HCT116 (cell line): ENCODE measurements at regions not wholly inside any gene's neighbourhood (a gene's known extent, or its start where the extent isn't known, plus 50 kb on each side); places are given as distances from the start of the nearest gene placed in this dataset.

Source experiments
- ATAC-seq: fragments of 200-7000 bp; cut with Tn5 transposase; 2 replicates; pipeline ENCODE4 v1.9.1; 2020; ENCODE audit warnings: mild to moderate bottlenecking, moderate library complexity
- BruUV-seq: library from RNA; stranded (reverse); fragments of 400-500 nt; replicated peaks from 2 replicates; lab custom pipeline; 2021; lab: Mats Ljungman, UMichigan
- CTCF ChIA-PET: fragments of 300-600 bp; sonication (Branson Sonifier 250); formaldehyde crosslinking; loops from one replicate; lab custom pipeline; 2021; ENCODE audit warnings: antibody characterized with exemption; lab: Charles Lee
- POLR2A ChIA-PET: fragments of 300-600, 350-600 bp; sonication (Branson Sonifier 250); formaldehyde crosslinking; loops from one replicate; lab custom pipeline; 2021; ENCODE audit warnings: antibody characterized with exemption; lab: Charles Lee
- RAD21 ChIA-PET, 2 experiments: fragments of 300-600 bp; sonication (Branson Sonifier 250); formaldehyde crosslinking; loops; one replicate each; lab custom pipeline; 2023; ENCODE audit warnings: low total read pairs in 2 of 2; ENCODE audit not compliant: uncharacterized antibody in 2 of 2, unreplicated experiment in 2 of 2, low non-redundant PET in 1 of 2; lab: Charles Lee
- DNase-seq: peaks from one replicate; pipeline ENCODE4 v3.0.0-alpha.2; 2010; ENCODE audit warnings: low read depth, low spot score
- H2AFZ ChIP-seq: fragments of 200-600 bp; shearing (Covaris generic), sonication (generic); 2 replicates; pipeline ENCODE4 v1.6.1; 2017; ENCODE audit warnings: low read depth, mixed run types, mixed read lengths, antibody characterized with exemption, low read length; ENCODE audit not compliant: poor library complexity, severe bottlenecking
- H3K27ac ChIP-seq: 2 replicates; pipeline ENCODE4 v1.5.1; 2012; ENCODE audit warnings: low read depth, low read length
- H3K27me3 ChIP-seq: fragments of 200-600 bp; sonication (generic); 2 replicates; pipeline ENCODE4 v1.6.1; 2016; ENCODE audit warnings: mixed run types, low read length, mixed read lengths; ENCODE audit not compliant: insufficient read depth
- H3K36me3 ChIP-seq, 2 experiments: fragments of 200-500 bp in 1 of 2; fragments of 200-600 bp in 1 of 2; sonication (Bioruptor generic) in 1 of 2; sonication (generic) in 1 of 2; 2 replicates each; pipeline versions ENCODE4 v1.5.1 to v1.6.1; 2014 to 2016; ENCODE audit warnings: low read length in 2 of 2, inconsistent platforms in 1 of 2, mixed read lengths in 1 of 2, mixed run types in 1 of 2; ENCODE audit not compliant: insufficient read depth in 2 of 2, control insufficient read depth in 1 of 2
- H3K4me1 ChIP-seq, 2 experiments: fragments of 200-600 bp in 1 of 2; sonication (generic) in 1 of 2; 2 replicates each; pipeline versions ENCODE4 v1.5.1 to v1.6.1; 2012 to 2017; ENCODE audit warnings: low read length in 2 of 2, inconsistent platforms in 1 of 2, mild to moderate bottlenecking in 1 of 2, mixed read lengths in 1 of 2, mixed run types in 1 of 2, moderate library complexity in 1 of 2; ENCODE audit not compliant: insufficient read depth in 2 of 2, control insufficient read depth in 1 of 2
- H3K4me2 ChIP-seq: fragments of 200-600 bp; sonication (generic); 2 replicates; pipeline ENCODE4 v1.6.1; 2017; ENCODE audit warnings: mixed run types, low read length, mixed read lengths
- H3K4me3 ChIP-seq, 2 experiments: fragments of 200-600 bp in 1 of 2; sonication (generic) in 1 of 2; replicated peaks in 1 of 2; 2 replicates each; pipeline ENCODE4 v1.5.1; 2011 to 2016; ENCODE audit warnings: low read length in 2 of 2, control low read depth in 1 of 2, low read depth in 1 of 2, mild to moderate bottlenecking in 1 of 2, mixed read lengths in 1 of 2, mixed run types in 1 of 2
- H3K79me2 ChIP-seq: fragments of 200-600 bp; sonication (generic); 2 replicates; pipeline ENCODE4 v1.6.1; 2017; ENCODE audit warnings: mild to moderate bottlenecking, mixed run types, low read length, moderate library complexity, mixed read lengths; ENCODE audit not compliant: insufficient read depth
- H3K9ac ChIP-seq: fragments of 200-600 bp; sonication (generic); 2 replicates; pipeline ENCODE4 v1.6.1; 2016; ENCODE audit warnings: low read length, mixed read lengths
- H3K9me2 ChIP-seq: fragments of 200-600 bp; sonication (generic), shearing (Covaris generic); 2 replicates; pipeline ENCODE4 v1.6.1; 2017; ENCODE audit warnings: mixed run types, mild to moderate bottlenecking, moderate library complexity; ENCODE audit not compliant: insufficient read depth
- H3K9me3 ChIP-seq, 2 experiments: fragments of 200-500 bp in 1 of 2; fragments of 200-600 bp in 1 of 2; sonication (Bioruptor generic) in 1 of 2; sonication (generic) in 1 of 2; 2 replicates each; pipeline ENCODE4 v1.6.1; 2014 to 2017; ENCODE audit warnings: low read length in 2 of 2, mixed read lengths in 2 of 2, inconsistent platforms in 1 of 2, low read depth in 1 of 2, mild to moderate bottlenecking in 1 of 2, mixed run types in 1 of 2, moderate library complexity in 1 of 2; ENCODE audit not compliant: control insufficient read depth in 1 of 2, insufficient read depth in 1 of 2
- H4K20me1 ChIP-seq: fragments of 200-600 bp; sonication (generic), shearing (Covaris generic); 2 replicates; pipeline ENCODE4 v1.6.1; 2017; ENCODE audit warnings: mixed run types, mild to moderate bottlenecking, moderate library complexity; ENCODE audit not compliant: insufficient read depth
- CBX3 ChIP-seq: IDR thresholded peaks from 2 replicates; pipeline ENCODE4 v1.6.1; 2012; ENCODE audit warnings: low read depth
- CEBPB ChIP-seq: IDR thresholded peaks from 2 replicates; pipeline ENCODE4 v1.6.1; 2012; ENCODE audit warnings: low read depth
- EGR1 ChIP-seq: IDR thresholded peaks from 2 replicates; pipeline ENCODE4 v1.6.1; 2012; ENCODE audit warnings: low read depth
- ELF1 ChIP-seq: IDR thresholded peaks from 2 replicates; pipeline ENCODE4 v1.6.1; 2012; ENCODE audit warnings: low read depth, borderline replicate concordance
- FOSL1 ChIP-seq: IDR thresholded peaks from 2 replicates; pipeline ENCODE4 v1.6.1; 2012; ENCODE audit warnings: low read depth
- JUND ChIP-seq: IDR thresholded peaks from 2 replicates; pipeline ENCODE4 v1.6.1; 2012
- POLR2A ChIP-seq: IDR thresholded peaks from 2 replicates; pipeline ENCODE4 v1.7.0; 2011; ENCODE audit warnings: borderline replicate concordance; ENCODE audit not compliant: insufficient read depth, insufficient read length; ENCODE audit errors: extremely low read depth
- POLR2AphosphoS5 ChIP-seq: IDR thresholded peaks from 2 replicates; pipeline ENCODE4 v1.6.1; 2011; ENCODE audit warnings: mild to moderate bottlenecking, low read depth, low read length, moderate library complexity
- RAD21 ChIP-seq: IDR thresholded peaks from 2 replicates; pipeline ENCODE4 v1.6.1; 2012; ENCODE audit warnings: low read depth, mild to moderate bottlenecking
- SRF ChIP-seq: IDR thresholded peaks from 2 replicates; pipeline ENCODE4 v1.6.1; 2012; ENCODE audit warnings: low read depth
- YY1 ChIP-seq: IDR thresholded peaks from 2 replicates; pipeline ENCODE4 v1.6.1; 2011; ENCODE audit warnings: low read length, low read depth, moderate library complexity, mild to moderate bottlenecking; ENCODE audit not compliant: insufficient replicate concordance; ENCODE audit errors: extremely low read depth
- ZFX ChIP-seq: fragments of 450-650 bp; IDR thresholded peaks from 2 replicates; pipeline ENCODE4 v1.6.1; 2017
- ZNF274 ChIP-seq: fragments of 200-500 bp; sonication (Bioruptor generic); IDR thresholded peaks from 2 replicates; pipeline ENCODE4 v1.6.1; 2014; ENCODE audit warnings: mild to moderate bottlenecking, low read depth, low read length, inconsistent platforms
- intact Hi-C: fragments of 100-400 bp; cut with micrococcal nuclease; formaldehyde crosslinking; loops from 2 replicates; pipeline ENCODE4 v1.10.0; 2022
- TF ChIP-seq, protein P1 (sequence below): IDR thresholded peaks from 2 replicates; pipeline ENCODE4 v1.6.1; 2012
- TF ChIP-seq, protein P2 (sequence below): IDR thresholded peaks from 2 replicates; pipeline ENCODE4 v1.6.1; 2012
- TF ChIP-seq, protein P3 (sequence below): IDR thresholded peaks from 2 replicates; pipeline ENCODE4 v1.6.1; 2011; ENCODE audit warnings: mild to moderate bottlenecking, low read length, moderate library complexity; ENCODE audit not compliant: insufficient replicate concordance; ENCODE audit errors: extremely low read depth
- TF ChIP-seq, protein P4 (sequence below), 3 experiments: fragments of 200-600 bp in 1 of 3; sonication (generic) in 1 of 3; IDR thresholded peaks in 2 of 3; conservative IDR thresholded peaks in 1 of 3; 2 replicates each; pipeline ENCODE4 v1.5.1; 2012 to 2017; ENCODE audit warnings: low read depth in 2 of 3, low read length in 2 of 3, antibody characterized with exemption in 1 of 3, borderline replicate concordance in 1 of 3, control low read depth in 1 of 3, mild to moderate bottlenecking in 1 of 3, mixed read lengths in 1 of 3, mixed run types in 1 of 3, moderate library complexity in 1 of 3; ENCODE audit not compliant: insufficient read depth in 1 of 3

DNA sequence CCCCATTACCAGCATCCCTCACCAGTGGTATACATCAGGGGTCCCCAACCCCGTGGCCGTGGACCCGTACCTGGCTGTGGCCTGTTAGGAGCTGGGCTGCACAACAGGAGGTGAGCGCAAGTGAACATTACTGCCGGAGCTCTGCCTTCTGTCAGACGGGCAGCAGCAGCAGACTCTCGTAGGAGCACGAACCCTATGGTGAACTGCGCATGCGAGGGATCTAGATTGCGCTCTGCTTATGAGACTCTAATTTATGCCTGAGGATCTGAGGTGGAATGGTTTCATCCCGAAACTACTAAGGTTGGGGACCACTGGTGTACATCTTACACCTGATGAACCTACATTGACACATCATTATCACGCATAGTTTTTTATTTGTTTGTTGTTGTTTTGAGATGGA, 52.8 kb upstream of the DHX15 start:
- Histone ChIP-seq H3K4me3 (no peak overlapping the region), H3K36me3 (no peaks in the 10 kb centered on the region), H3K9me2 (no peaks in the 10 kb centered on the region), H3K9me3 (no peaks in the 10 kb centered on the region), H3K4me1 (no peaks in the 10 kb centered on the region), H3K4me2 (no peak overlapping the region), H3K27ac (no peak overlapping the region), H3K27me3 (no peaks in the 10 kb centered on the region), H2AFZ (no peak overlapping the region), H4K20me1 (no peaks in the 10 kb centered on the region), H3K9ac (no peak overlapping the region), H3K79me2 (no peaks in the 10 kb centered on the region)
- intact Hi-C loops, result no loop called here
- DNase-seq, result no peak
- ATAC-seq, result no peak
- RAD21 ChIA-PET, result no interaction called here
- POLR2A ChIA-PET, result no interaction called here
- no TSS peak for BruUV-seq
- CTCF ChIA-PET, result no interaction called here
- TF ChIP-seq FOSL1 (no peak), POLR2A (no peak), ZFX (no peak), SRF (no peak), EGR1 (no peak), RAD21 (no peak), ELF1 (no peak), ZNF274 (no peak), JUND (no peak)
- TF ChIP-seq, protein P1, sequence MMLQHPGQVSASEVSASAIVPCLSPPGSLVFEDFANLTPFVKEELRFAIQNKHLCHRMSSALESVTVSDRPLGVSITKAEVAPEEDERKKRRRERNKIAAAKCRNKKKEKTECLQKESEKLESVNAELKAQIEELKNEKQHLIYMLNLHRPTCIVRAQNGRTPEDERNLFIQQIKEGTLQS, result no peak
- TF ChIP-seq, protein P2, sequence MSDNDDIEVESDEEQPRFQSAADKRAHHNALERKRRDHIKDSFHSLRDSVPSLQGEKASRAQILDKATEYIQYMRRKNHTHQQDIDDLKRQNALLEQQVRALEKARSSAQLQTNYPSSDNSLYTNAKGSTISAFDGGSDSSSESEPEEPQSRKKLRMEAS, result no peak

DNA sequence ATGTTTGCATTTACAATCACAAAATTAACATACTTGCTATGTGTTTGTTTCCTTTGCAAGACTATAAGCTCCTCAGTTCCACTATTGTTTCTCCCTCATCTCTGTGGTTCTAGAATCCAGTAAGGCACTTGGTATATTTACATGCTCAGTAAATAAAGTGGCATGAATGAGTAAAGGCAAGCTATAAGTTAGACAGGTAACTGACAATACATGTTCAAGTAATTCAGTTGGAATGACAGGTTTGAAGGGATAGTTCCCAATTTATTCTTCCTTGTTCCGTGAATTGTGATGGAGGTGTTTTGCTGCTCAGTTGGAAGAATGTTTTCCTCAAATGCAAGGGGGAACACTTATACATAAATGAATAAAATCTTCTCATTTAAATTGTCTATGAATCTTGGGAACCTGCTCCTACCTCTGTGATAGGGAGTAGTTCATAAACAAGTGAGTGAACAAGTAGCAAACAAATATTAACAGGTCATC, 54.1 kb upstream of the DHX15 start:
- Histone ChIP-seq H3K27ac (no peak overlapping the region), H3K4me1 (peaks cover 7 to 11% of the 10 kb centered on the region in 2 experiments; a peak in 3 of 4 replicates), H3K27me3 (no peaks in the 10 kb centered on the region), H4K20me1 (no peaks in the 10 kb centered on the region), H3K4me2 (no peak overlapping the region), H3K36me3 (no peaks in the 10 kb centered on the region), H3K4me3 (no peak overlapping the region), H3K9me3 (no peaks in the 10 kb centered on the region), H3K9me2 (no peaks in the 10 kb centered on the region), H3K79me2 (no peaks in the 10 kb centered on the region), H2AFZ (no peak overlapping the region), H3K9ac (no peak overlapping the region)
- POLR2A ChIA-PET, result no interaction called here
- RAD21 ChIA-PET, result no interaction called here
- ATAC-seq (no peak), DNase-seq (no peak)
- BruUV-seq, result no TSS peak
- intact Hi-C loops, result no loop called here
- CTCF ChIA-PET, result no interaction called here
- TF ChIP-seq, protein P3, sequence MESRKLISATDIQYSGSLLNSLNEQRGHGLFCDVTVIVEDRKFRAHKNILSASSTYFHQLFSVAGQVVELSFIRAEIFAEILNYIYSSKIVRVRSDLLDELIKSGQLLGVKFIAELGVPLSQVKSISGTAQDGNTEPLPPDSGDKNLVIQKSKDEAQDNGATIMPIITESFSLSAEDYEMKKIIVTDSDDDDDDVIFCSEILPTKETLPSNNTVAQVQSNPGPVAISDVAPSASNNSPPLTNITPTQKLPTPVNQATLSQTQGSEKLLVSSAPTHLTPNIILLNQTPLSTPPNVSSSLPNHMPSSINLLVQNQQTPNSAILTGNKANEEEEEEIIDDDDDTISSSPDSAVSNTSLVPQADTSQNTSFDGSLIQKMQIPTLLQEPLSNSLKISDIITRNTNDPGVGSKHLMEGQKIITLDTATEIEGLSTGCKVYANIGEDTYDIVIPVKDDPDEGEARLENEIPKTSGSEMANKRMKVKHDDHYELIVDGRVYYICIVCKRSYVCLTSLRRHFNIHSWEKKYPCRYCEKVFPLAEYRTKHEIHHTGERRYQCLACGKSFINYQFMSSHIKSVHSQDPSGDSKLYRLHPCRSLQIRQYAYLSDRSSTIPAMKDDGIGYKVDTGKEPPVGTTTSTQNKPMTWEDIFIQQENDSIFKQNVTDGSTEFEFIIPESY, result no peak
- TF ChIP-seq, protein P2, result no peak
- no peak for TF ChIP-seq CBX3
- TF ChIP-seq, protein P1, result no peak
- TF ChIP-seq ZFX, result no peak
- TF ChIP-seq CEBPB, result no peak
- TF ChIP-seq, protein P4, sequence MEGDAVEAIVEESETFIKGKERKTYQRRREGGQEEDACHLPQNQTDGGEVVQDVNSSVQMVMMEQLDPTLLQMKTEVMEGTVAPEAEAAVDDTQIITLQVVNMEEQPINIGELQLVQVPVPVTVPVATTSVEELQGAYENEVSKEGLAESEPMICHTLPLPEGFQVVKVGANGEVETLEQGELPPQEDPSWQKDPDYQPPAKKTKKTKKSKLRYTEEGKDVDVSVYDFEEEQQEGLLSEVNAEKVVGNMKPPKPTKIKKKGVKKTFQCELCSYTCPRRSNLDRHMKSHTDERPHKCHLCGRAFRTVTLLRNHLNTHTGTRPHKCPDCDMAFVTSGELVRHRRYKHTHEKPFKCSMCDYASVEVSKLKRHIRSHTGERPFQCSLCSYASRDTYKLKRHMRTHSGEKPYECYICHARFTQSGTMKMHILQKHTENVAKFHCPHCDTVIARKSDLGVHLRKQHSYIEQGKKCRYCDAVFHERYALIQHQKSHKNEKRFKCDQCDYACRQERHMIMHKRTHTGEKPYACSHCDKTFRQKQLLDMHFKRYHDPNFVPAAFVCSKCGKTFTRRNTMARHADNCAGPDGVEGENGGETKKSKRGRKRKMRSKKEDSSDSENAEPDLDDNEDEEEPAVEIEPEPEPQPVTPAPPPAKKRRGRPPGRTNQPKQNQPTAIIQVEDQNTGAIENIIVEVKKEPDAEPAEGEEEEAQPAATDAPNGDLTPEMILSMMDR (IDR thresholded peaks at IDR 0.05 in 2 of 3, conservative IDR thresholded peaks at IDR 0.05 in 1 of 3; ENCODE audit: borderline replicate concordance in 1 of 3, insufficient read depth in 1 of 3, low read depth in 2 of 3, low read length in 2 of 3), result no peak
- no peak for TF ChIP-seq POLR2AphosphoS5
- TF ChIP-seq FOSL1, result no peak
- no peak for TF ChIP-seq EGR1
- TF ChIP-seq ZNF274, result no peak
- no peak for TF ChIP-seq YY1
- no peak for TF ChIP-seq ELF1
